Ovary (tissue), 3 donors: ENCODE measurements at regions not wholly inside any gene's neighbourhood (a gene's known extent, or its start where the extent isn't known, plus 50 kb on each side); places are given as distances from the start of the nearest gene placed in this dataset.

Experiments
- CTCF ChIP-seq, 3 donors: fragments of 450-650 bp in 2 of 3; fragments of 200-600 bp in 1 of 3; IDR thresholded peaks; one replicate each; pipeline versions ENCODE4 v1.5.1 to v1.8.0; 2016 to 2022; ENCODE audit warnings: antibody characterized with exemption in 3 of 3, mild to moderate bottlenecking in 1 of 3
- POLR2A ChIP-seq: fragments of 450-650 bp; IDR thresholded peaks from one replicate; pipeline ENCODE4 v1.6.1; 2017; ENCODE audit warnings: antibody characterized with exemption, mild to moderate bottlenecking, moderate library complexity
- donor health status: DM: no; HTN: no; CAD: no.

GRCh38 chr5:74943905-74944304 lies 77.7 kb upstream of the FAM169A start:
- no peak for TF ChIP-seq CTCF (IDR thresholded peaks at IDR 0.05)
- TF ChIP-seq POLR2A, result no peak
